NCI-H1092 treated with DMSO at 0.1 percent for 48 hours (cell line): ENCODE measurements at regions not wholly inside any gene's neighbourhood (a gene's known extent, or its start where the extent isn't known, plus 50 kb on each side); places are given as distances from the start of the nearest gene placed in this dataset.
A peak's percentile ranks its signal among the peaks of the same experiment; 100 is the strongest.

Experiments
- DNase-seq: peaks from one replicate; lab custom pipeline; 2025; lab: John Stamatoyannopoulos, UW

- no peak for DNase-seq
Measured at GRCh38 chr7:25279705-25280104, 51.4 kb upstream of the NPVF start.

- DNase-seq: no peak
Measured at GRCh38 chr7:25280181-25280580, 51.9 kb upstream of the NPVF start.

- no peak for DNase-seq
Measured at GRCh38 chr7:25282194-25282593, 53.9 kb upstream of the NPVF start.

DNA sequence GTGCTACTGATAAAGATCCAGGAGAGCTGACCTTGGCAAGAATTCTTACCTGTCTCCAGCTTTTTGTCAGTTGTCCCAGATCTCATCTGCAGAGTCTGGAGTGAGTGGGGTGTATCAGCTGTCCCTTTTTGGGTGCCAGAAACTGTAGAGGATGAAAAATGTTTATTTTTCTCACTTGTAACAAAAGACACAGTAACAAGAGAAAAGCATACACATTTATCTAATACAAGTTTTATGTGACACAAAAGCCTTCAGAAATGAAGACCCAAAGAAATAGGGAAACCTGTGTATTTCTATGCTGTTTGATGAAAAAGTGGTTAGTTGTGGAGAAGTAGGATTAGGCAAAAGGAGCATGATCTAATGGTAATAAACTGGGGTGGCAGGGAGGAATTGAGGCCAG, 58.5 kb upstream of the NPVF start:
- DNase-seq: no peak

DNA sequence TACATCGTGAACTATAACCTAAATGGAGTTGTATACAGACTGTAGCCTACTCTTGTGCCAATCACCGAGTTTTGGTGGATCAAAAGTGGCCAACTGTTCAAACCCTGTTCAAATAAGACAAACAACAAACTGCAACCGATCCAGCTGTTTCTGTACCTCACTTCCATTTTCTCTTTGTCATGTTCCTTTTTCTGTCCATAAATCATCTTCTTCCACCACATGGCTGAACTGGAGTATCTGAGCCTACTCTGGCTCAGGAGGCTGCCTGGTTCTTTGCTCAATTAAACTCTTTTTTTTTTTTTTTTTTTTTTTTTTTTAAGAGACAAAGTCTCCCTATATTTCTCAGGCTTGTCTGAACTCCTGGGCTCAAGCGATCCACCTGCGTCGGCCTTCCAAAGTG, 59.0 kb upstream of the NPVF start:
- no peak for DNase-seq

DNA sequence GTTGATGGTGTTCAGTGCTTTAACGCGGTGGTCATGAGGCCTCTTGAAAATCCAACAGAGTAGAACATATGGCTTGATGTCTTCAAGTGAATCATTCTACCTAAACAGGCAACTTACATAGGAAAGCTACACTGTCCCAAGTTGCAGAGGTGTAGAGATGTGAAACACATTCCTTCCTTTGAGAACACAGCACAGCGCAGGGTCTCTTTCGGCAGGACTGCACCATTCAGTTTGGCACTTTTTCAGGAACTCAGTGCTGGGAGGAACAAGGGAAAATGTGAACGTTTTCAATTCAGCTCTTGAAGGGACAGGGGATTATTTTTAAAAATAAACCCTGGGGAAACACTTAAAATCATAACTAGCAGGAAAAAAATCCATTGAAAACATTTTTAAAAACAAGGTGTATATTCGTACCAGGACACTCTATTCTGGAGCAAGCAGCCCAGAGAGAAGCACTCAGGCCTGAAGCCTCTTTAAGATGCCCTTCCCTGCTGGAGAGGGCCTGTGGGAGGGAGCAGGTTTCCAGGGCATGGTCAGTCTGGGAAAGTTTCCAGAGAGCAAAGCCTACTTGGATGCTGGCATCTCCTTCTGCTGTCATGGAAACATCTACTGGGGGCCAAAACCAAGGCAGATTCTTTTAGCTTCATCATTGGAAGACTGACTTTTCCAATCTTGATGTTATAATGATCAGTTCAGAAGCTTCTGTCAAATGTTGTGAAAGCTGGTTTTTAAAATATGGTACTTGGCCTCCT, 60.4 kb upstream of the NPVF start:
- DNase-seq: peak; percentile 50

DNA sequence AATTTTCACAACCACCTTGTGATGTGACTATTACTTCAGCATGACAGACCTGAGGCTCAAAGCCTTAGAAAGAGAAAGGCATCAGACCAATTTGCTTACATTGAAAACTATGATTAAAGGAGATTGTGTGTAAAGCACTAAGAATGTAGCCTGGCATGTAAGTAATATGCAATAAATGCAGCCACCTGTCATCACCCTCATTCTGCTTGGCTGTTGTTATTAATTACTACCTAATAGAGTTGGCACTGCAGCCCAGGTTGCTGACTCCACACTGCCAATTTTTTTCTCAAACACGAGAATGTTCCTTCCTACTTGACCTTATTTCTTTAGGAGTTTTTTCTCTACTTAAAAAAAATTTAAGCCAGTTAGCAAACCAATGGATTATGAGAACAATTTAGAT, 61.2 kb upstream of the NPVF start:
- no peak for DNase-seq

DNA sequence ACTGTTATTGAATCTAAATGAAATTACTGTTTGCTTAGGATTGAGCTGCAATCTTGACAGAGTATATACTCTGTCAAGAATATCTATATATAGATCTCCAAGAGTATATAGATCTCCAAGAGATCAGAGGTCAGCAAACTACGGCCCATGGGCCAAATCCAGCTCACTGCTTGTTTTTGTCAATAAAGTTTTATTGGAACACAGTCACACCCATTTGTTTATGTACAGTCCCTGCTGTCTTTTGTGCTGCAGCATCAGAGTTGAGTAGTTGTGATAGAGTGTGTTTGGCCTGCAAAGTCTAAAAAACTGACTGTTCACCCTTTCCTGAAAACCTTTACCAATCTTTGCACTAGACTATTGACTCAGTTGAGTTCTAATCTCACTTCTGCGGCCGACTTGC, 66.3 kb upstream of the NPVF start:
- no peak for DNase-seq

DNA sequence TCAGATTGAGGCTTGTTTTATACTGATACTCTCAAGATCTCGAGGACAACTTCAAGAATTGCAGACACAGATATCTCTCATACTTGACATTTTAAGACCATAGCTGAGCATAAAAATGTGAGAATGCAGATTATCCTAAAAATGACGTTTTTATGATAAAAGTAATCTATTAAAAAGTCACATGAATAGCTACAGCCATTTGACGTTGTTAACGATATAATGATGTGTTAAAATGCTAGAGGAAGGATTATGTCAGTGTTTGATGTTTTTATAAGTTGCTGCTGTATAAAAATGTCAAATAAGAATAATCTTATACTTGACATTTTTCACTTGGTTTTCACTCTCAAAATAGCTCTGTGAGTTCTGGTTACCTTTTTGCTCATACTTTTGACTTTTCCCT, 67.1 kb upstream of the NPVF start:
- no peak for DNase-seq

DNA sequence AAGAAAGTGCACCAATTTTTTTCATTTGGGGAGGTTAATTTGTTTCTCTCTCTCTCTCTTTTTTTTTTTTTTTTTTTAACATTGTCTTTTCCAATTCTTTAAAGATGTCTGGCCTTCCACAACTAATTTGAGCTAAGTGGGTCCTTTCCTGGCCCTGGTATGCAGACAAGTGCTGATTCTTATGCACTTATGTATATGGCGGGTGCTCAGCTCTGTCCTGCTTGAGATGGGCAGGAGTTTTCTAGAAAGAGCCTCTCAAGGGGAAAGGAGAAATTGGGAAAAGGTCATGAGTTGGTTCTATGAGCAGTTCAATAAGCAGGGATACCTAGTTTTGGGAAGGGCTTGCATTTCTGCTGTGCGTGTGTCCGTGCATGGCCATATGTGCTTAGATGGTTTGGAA, 67.8 kb upstream of the NPVF start:
- DNase-seq: no peak

GRCh38 chr7:25297278-25297677, 69.0 kb upstream of the NPVF start:
- DNase-seq: no peak

- DNase-seq: no peak
Measured at GRCh38 chr7:25303281-25304181, 75.2 kb upstream of the NPVF start.

GRCh38 chr7:25304691-25305090, 76.4 kb upstream of the NPVF start:
- DNase-seq: no peak

DNA sequence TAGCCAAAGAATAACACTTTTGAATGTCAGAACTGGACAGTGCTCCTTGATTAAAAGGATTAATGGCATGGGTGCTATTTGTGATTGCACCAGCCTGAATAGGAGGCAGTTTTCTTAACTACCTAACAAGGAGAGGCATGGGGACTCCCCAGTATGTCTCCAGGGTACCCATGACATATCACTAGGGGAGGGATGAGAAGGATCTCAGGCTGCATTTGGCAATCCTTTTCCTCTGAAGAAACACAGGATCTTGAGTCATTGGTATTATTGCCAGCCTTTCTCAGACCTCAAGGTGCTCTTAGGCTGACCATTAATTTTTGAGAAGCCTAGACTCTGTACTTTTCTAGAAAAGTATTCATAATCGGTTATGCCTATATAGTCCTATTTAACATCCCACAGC, 77.5 kb upstream of the NPVF start:
- DNase-seq: no peak

DNA sequence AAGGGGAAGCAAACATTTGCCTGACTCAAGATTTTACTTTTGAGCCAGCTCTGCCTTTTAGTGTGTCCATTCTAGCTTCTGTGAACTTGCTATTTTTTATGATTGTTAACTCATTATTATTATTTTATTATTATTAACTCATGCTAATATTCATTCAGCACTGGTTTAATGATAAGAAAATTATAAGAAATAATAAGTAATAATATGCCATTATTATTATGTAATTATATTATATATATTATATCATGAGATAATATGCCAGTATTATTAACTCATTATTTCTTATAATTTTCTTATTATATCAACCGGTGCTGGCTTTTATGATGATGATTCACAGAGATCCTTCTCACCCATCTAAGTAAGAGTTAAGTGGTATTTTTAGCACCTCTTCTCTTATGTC, 79.3 kb upstream of the NPVF start:
- no peak for DNase-seq

DNA sequence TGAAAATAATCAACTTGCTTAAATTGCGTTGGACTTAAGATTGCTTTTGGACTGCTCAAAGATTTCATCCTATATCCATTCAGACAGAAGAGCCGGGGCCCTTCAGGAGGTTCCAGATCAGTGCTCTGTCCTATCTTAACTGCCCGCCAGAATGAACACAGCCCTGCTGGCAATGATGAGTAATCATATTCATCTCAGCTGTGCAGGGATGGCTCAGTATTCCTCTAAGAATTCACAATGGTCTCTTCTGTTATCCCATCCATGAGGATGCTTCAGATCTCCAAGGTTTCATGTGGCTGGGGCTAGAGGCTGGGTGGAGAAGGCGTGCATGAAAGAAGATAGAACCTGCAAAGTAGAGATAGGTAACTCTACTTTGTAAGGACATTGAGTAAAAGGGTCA, 80.0 kb upstream of the NPVF start:
- DNase-seq: no peak

DNA sequence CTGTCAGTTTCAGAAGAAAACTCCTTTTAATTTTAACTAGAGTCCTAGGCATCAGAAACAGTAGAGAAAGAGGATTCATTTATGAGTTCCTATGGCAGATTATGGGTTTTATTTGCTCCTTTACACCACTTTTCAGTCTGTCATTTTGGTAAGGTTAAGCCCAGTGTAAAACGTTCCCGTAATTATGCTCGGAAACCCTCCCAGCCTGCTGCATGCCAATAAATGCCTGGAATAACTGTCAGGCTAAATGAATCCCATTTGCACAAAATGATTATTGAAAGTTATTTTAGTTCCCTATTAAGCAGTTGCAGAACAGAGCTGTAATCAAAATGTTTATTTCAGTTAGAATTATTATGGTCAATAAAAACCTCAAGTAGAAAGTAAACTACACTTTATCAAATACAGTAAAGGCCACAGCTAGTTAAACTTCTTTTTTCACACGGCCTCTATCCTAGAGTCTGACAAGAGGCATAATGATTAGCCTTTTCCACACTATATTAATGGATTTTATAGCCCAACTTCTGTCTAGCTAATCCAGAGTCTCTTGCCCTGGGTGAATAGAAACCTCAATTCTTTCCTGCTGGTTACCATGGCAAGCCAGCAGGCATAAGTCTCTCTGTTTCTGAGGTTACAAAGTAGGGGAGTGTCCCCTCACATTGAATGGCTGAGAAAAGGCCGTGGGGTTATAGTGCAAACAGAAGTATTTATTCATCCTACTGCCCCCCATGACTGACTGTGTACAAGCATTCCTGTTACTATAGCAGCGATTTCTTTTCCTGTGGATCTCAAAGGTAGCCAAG, 80.8 kb upstream of the NPVF start:
- DNase-seq: no peak

- no peak for DNase-seq
Measured at GRCh38 chr7:25310896-25311295, 82.6 kb upstream of the NPVF start.

DNA sequence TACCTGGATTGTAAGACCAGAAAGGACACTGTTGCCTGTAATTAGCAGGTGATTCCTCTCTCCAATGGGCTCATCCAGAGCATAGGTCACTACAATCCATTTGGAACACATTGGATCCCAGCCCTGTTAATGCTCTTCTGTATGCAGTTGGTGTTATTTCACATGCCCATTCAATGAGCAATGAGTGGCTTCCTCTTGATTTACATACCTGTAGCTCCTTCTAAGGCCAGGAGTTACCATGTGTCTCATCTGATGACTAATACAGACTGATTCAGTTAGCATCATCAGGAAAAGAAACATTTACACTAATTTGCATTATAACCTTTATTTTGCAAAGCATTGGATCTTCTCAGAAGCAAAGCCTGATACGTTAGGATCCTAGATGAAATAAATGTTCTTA, 83.1 kb upstream of the NPVF start:
- no peak for DNase-seq

DNA sequence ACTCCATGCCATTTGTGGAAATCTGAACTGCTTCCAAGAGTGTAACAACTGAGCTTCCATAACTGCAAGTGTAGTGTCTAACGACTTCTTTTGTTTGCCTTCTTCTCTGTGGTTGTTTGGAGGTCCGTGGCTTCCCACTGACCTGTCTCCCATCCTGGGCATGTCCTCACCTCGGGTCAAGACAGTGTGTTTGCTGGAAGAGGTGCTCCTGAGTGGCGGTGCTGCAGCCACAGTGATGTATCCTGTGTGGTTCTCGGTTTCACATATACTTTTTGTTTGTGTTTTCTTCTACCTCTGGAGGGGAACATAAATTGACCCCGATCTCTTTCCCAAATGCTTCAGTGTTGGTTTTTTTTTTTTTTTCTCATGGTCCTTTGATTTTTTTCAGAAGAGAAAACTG, 84.7 kb upstream of the NPVF start:
- DNase-seq: no peak

GRCh38 chr7:25313526-25313925, 85.2 kb upstream of the NPVF start:
- no peak for DNase-seq

- no peak for DNase-seq
Measured at GRCh38 chr7:25314094-25314730, 85.9 kb upstream of the NPVF start.
